ENCODE measurements at regions not wholly inside any gene's neighbourhood (a gene's known extent, or its start where the extent isn't known, plus 50 kb on each side); places are given as distances from the start of the nearest gene placed in this dataset.
"Not testable (repeated sequence)": the region's sequence is repeated elsewhere in the genome, so short reads cannot be mapped to it uniquely, and the experiment has no call there.

- DNase-seq (ENCODE audit: low read depth, low spot score): no peak
Observed at GRCh38 chr1:185406006-185406690, 89.1 kb upstream of the IVNS1ABP start.

- DNase-seq (ENCODE audit: low read depth, low spot score): no peak
Observed at GRCh38 chr1:185404907-185405568, 88.0 kb upstream of the IVNS1ABP start.

- DNase-seq (ENCODE audit: low read depth, low spot score): no peak
Observed at GRCh38 chr1:185404291-185404690, 87.2 kb upstream of the IVNS1ABP start.

GRCh38 chr1:185402930-185403329, 85.9 kb upstream of the IVNS1ABP start:
- DNase-seq (ENCODE audit: low read depth, low spot score): no peak

- DNase-seq (ENCODE audit: low read depth, low spot score): peak; percentile 48
Observed at GRCh38 chr1:185401019-185401418, 84.0 kb upstream of the IVNS1ABP start.

GRCh38 chr1:185400052-185400451, 83.0 kb upstream of the IVNS1ABP start:
- DNase-seq (ENCODE audit: low read depth, low spot score): no peak

- no peak for DNase-seq (ENCODE audit: low read depth, low spot score)
Observed at GRCh38 chr1:185398599-185398998, 81.6 kb upstream of the IVNS1ABP start.

- DNase-seq (ENCODE audit: low read depth, low spot score): no peak
Observed at GRCh38 chr1:185398022-185398421, 81.0 kb upstream of the IVNS1ABP start.

- no peak for DNase-seq (ENCODE audit: low read depth, low spot score)
Observed at GRCh38 chr1:185397183-185397582, 80.1 kb upstream of the IVNS1ABP start.

GRCh38 chr1:185396126-185396525, 79.1 kb upstream of the IVNS1ABP start:
- DNase-seq (ENCODE audit: low read depth, low spot score): no peak

- no peak for DNase-seq (ENCODE audit: low read depth, low spot score)
Observed at GRCh38 chr1:185393815-185394214, 76.8 kb upstream of the IVNS1ABP start.

GRCh38 chr1:185393205-185393604, 76.2 kb upstream of the IVNS1ABP start:
- DNase-seq (ENCODE audit: low read depth, low spot score): no peak

- DNase-seq (ENCODE audit: low read depth, low spot score): no peak
Observed at GRCh38 chr1:185388815-185389214, 71.8 kb upstream of the IVNS1ABP start.

- no peak for DNase-seq (ENCODE audit: low read depth, low spot score)
Observed at GRCh38 chr1:185388346-185388745, 71.3 kb upstream of the IVNS1ABP start.

GRCh38 chr1:185385991-185386390, 68.9 kb upstream of the IVNS1ABP start:
- no peak for DNase-seq (ENCODE audit: low read depth, low spot score)

- DNase-seq (ENCODE audit: low read depth, low spot score): not testable (repeated sequence)
Observed at GRCh38 chr1:185383805-185384204, 66.8 kb upstream of the IVNS1ABP start.

GRCh38 chr1:185377831-185378230, 60.8 kb upstream of the IVNS1ABP start:
- no peak for DNase-seq (ENCODE audit: low read depth, low spot score)

GRCh38 chr1:185376840-185377635, 60.0 kb upstream of the IVNS1ABP start:
- no peak for DNase-seq (ENCODE audit: low read depth, low spot score)

GRCh38 chr1:185376288-185376687, 59.2 kb upstream of the IVNS1ABP start:
- DNase-seq (ENCODE audit: low read depth, low spot score): no peak

GRCh38 chr1:185375583-185375982, 58.5 kb upstream of the IVNS1ABP start:
- no peak for DNase-seq (ENCODE audit: low read depth, low spot score)

- DNase-seq (ENCODE audit: low read depth, low spot score): no peak
Observed at GRCh38 chr1:185373813-185374529, 56.9 kb upstream of the IVNS1ABP start.

- DNase-seq (ENCODE audit: low read depth, low spot score): no peak
Observed at GRCh38 chr1:185369786-185370185, 52.7 kb upstream of the IVNS1ABP start.

All from brain pericyte (primary cell).